ENCODE measurements at regions not wholly inside any gene's neighbourhood (a gene's known extent, or its start where the extent isn't known, plus 50 kb on each side); places are given as distances from the start of the nearest gene placed in this dataset.

DNA sequence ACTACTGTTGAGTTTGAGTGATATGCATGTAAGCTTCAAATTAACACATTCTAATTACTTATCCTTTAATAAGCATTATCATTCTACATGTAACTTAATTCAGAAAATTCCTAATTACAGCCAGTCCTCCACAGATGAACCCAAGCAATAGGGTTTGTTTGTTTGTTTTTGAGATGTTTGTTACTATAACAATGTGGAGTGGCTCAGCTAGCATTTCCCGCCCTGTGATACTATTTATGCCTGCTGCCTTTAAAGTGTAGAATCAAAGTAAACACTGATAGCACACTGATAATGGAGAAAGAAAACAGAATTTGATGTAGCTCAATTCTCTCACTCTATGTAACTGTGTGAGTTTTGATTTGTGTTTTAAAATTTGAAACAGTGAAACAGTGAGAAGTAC lies 105.1 kb upstream of the IGF1R start:
- TF ChIP-seq, protein P1, sequence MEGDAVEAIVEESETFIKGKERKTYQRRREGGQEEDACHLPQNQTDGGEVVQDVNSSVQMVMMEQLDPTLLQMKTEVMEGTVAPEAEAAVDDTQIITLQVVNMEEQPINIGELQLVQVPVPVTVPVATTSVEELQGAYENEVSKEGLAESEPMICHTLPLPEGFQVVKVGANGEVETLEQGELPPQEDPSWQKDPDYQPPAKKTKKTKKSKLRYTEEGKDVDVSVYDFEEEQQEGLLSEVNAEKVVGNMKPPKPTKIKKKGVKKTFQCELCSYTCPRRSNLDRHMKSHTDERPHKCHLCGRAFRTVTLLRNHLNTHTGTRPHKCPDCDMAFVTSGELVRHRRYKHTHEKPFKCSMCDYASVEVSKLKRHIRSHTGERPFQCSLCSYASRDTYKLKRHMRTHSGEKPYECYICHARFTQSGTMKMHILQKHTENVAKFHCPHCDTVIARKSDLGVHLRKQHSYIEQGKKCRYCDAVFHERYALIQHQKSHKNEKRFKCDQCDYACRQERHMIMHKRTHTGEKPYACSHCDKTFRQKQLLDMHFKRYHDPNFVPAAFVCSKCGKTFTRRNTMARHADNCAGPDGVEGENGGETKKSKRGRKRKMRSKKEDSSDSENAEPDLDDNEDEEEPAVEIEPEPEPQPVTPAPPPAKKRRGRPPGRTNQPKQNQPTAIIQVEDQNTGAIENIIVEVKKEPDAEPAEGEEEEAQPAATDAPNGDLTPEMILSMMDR (IDR thresholded peaks at IDR 0.05; ENCODE audit: extremely low read depth in 1 of 2, insufficient read depth in 1 of 2, low read depth in 1 of 2, low read length in 2 of 2), result no peak
- TF ChIP-seq POLR2A (IDR thresholded peaks at IDR 0.05; ENCODE audit: low read depth, low read length), result no peak
- no peak for TF ChIP-seq MYC (IDR thresholded peaks at IDR 0.05; ENCODE audit: low read depth, low read length)
- TF ChIP-seq POLR2AphosphoS5 (IDR thresholded peaks at IDR 0.05; ENCODE audit: insufficient read depth, low read depth, low read length), result no peak
- no peak for TF ChIP-seq EZH2 (IDR thresholded peaks at IDR 0.05; ENCODE audit: borderline replicate concordance, low read depth, low read length, severe bottlenecking)
